Cardiac fibroblast (primary cell): ENCODE measurements at regions not wholly inside any gene's neighbourhood (a gene's known extent, or its start where the extent isn't known, plus 50 kb on each side); places are given as distances from the start of the nearest gene placed in this dataset.

Experiments
- DNase-seq, 2 donors: peaks; one replicate each; pipeline versions ENCODE4 v3.0.0 to v3.0.0-alpha.2; 2010; ENCODE audit warnings: low read depth in 2 of 2
- H3K4me3 ChIP-seq, 2 donors: replicated peaks in 1 of 2; 1 replicate in 1 of 2; 2 replicates in 1 of 2; pipeline ENCODE4 v1.5.1; 2011; ENCODE audit warnings: low read depth in 2 of 2, low read length in 2 of 2, mild to moderate bottlenecking in 2 of 2, moderate library complexity in 1 of 2
- TF ChIP-seq, protein P1 (sequence below): IDR thresholded peaks from one replicate; pipeline ENCODE4 v1.5.1; 2011; ENCODE audit warnings: low read depth, mild to moderate bottlenecking, low read length, inconsistent platforms

GRCh38 chr12:45591635-45592034 is 137.9 kb upstream of the ARID2 start:
- no peak for DNase-seq
- TF ChIP-seq, protein P1, sequence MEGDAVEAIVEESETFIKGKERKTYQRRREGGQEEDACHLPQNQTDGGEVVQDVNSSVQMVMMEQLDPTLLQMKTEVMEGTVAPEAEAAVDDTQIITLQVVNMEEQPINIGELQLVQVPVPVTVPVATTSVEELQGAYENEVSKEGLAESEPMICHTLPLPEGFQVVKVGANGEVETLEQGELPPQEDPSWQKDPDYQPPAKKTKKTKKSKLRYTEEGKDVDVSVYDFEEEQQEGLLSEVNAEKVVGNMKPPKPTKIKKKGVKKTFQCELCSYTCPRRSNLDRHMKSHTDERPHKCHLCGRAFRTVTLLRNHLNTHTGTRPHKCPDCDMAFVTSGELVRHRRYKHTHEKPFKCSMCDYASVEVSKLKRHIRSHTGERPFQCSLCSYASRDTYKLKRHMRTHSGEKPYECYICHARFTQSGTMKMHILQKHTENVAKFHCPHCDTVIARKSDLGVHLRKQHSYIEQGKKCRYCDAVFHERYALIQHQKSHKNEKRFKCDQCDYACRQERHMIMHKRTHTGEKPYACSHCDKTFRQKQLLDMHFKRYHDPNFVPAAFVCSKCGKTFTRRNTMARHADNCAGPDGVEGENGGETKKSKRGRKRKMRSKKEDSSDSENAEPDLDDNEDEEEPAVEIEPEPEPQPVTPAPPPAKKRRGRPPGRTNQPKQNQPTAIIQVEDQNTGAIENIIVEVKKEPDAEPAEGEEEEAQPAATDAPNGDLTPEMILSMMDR, result no peak
- H3K4me3 ChIP-seq, result no peak overlapping the region

DNA sequence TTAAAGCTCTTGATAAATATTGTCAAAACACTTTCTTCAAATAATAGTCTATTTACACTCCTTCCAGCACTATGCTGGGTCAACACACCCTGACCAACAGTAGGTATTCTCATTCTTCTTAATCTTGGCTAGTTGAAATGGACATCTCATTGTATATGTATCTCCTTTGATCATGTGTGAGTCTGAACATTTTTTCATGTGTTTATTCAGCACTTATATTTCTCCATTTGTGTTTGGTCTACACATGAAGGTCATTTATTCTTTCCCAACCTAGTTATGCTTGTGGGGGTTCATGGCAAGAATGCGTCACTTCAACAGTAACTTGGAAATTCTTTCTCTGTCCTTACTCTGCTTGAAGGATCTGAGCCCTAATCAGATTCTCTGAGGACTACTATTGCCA is 133.1 kb upstream of the ARID2 start:
- TF ChIP-seq, protein P1, result no peak
- H3K4me3 ChIP-seq, result no peak overlapping the region
- DNase-seq, result no peak

DNA sequence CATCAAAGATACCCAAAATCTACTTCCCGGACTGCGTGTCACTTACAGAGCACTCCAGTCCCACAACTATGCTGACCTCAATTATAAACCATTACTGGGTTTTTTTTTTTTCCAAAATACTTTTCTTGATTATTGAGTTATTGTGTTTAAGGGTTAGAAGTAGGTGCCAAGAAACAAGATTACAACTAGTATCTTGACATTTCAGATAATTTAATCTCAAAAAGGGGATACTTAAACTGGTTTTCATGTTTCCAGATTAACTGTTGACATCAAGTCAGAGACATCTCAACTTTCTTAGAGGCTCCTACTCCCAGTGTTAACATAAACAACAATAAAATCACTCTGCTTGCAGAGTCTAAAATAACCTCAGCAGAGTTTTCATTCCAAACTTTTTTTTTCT is 131.2 kb upstream of the ARID2 start:
- TF ChIP-seq, protein P1, result no peak
- no peak overlapping the region for H3K4me3 ChIP-seq
- DNase-seq, result no peak

- no peak for DNase-seq
- no peak overlapping the region for H3K4me3 ChIP-seq
- TF ChIP-seq, protein P1, result no peak
Measured at GRCh38 chr12:45598761-45599160, 130.7 kb upstream of the ARID2 start.

DNA sequence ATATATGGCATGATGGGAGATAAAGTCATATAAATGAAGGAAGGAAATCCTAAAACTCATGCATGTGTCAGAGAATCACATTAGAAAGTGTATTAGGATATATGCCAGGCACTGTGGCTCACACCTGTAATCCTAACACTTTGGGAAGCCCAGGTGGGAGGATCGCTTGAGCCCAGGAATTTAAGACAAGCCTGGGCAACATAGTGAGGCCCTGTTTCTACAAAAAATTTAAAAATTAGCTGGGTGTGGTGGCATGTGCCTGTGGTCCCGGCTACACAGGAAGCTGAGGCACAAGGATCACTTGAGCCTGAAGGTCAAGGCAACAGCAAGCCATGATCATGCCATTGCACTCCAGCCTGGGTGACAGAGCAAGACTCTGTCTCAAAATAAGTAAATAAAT is 130.3 kb upstream of the ARID2 start:
- no peak for DNase-seq
- TF ChIP-seq, protein P1, result no peak
- no peak overlapping the region for H3K4me3 ChIP-seq

- no peak for DNase-seq
- no peak overlapping the region for H3K4me3 ChIP-seq
- TF ChIP-seq, protein P1, result no peak
Measured at GRCh38 chr12:45601390-45601789, 128.1 kb upstream of the ARID2 start.

- no peak overlapping the region for H3K4me3 ChIP-seq
- TF ChIP-seq, protein P1, result no peak
- no peak for DNase-seq
Measured at GRCh38 chr12:45601888-45602287, 127.6 kb upstream of the ARID2 start.
